GM12878 (cell line): ENCODE measurements at regions not wholly inside any gene's neighbourhood (a gene's known extent, or its start where the extent isn't known, plus 50 kb on each side); places are given as distances from the start of the nearest gene placed in this dataset.

ENCODE experiments used
- ATAC-seq: fragments of 200-7000 bp; cut with Tn5 transposase; 3 replicates; pipeline ENCODE4 v1.9.1; 2020; ENCODE audit warnings: mild to moderate bottlenecking, moderate library complexity
- BruUV-seq: library from RNA; stranded (reverse); fragments of 400-500 nt; replicated peaks from 2 replicates; lab custom pipeline; 2021; lab: Mats Ljungman, UMichigan
- CTCF ChIA-PET: fragments of 300-600 bp; sonication (Branson Sonifier 250); formaldehyde crosslinking; extraction: SDS; loops from one replicate; lab custom pipeline; 2021; ENCODE audit warnings: inconsistent platforms; lab: Yijun Ruan, JAX
- POLR2A ChIA-PET: fragments of 350-600 bp; formaldehyde crosslinking; extraction: SDS; loops from one replicate; lab custom pipeline; 2021; ENCODE audit warnings: inconsistent platforms; lab: Charles Lee
- RAD21 ChIA-PET: fragments of 300-600 bp; sonication (Branson Sonifier 250); formaldehyde crosslinking; loops from one replicate; lab custom pipeline; 2023; ENCODE audit warnings: antibody characterized with exemption; ENCODE audit not compliant: unreplicated experiment; lab: Charles Lee
- SMC1A ChIA-PET: fragments of 300-600 bp; sonication (Branson Sonifier 250); formaldehyde crosslinking; loops from one replicate; lab custom pipeline; 2023; ENCODE audit not compliant: unreplicated experiment, uncharacterized antibody; lab: Charles Lee
- DNase-seq: peaks from one replicate; pipeline ENCODE4 v3.0.0-alpha.2; 2011; ENCODE audit warnings: low read depth, low spot score
- FAIRE-seq: peaks from 3 replicates; lab custom pipeline; 2011; peaks lifted over from hg19 to GRCh38; lab: Jason Lieb, UNC
- H2AFZ ChIP-seq: 2 replicates; pipeline ENCODE4 v1.6.0; 2011; ENCODE audit warnings: low read depth, low read length, control low read depth; ENCODE audit not compliant: control insufficient read depth
- H3K27ac ChIP-seq: 2 replicates; pipeline ENCODE4 v1.5.1; 2011; ENCODE audit warnings: control low read depth; ENCODE audit not compliant: control insufficient read depth, insufficient read depth
- H3K27me3 ChIP-seq, 2 experiments: replicated peaks in 1 of 2; 2 replicates each; pipeline versions ENCODE4 v1.6.0 to v1.6.1; 2011; ENCODE audit warnings: low read length in 1 of 2; ENCODE audit not compliant: control insufficient read depth in 2 of 2, insufficient read depth in 2 of 2
- H3K36me3 ChIP-seq, 2 experiments: 2 replicates each; pipeline ENCODE4 v1.5.1; 2011; ENCODE audit warnings: low read length in 1 of 2; ENCODE audit not compliant: control insufficient read depth in 2 of 2, insufficient read depth in 2 of 2
- H3K4me1 ChIP-seq: 2 replicates; pipeline ENCODE4 v1.6.1; 2011; ENCODE audit warnings: mild to moderate bottlenecking, low read length, moderate library complexity, mixed read lengths; ENCODE audit not compliant: control insufficient read depth, insufficient read depth
- H3K4me2 ChIP-seq: 2 replicates; pipeline ENCODE4 v1.6.0; 2011; ENCODE audit warnings: control low read depth; ENCODE audit not compliant: control insufficient read depth, insufficient read depth
- H3K4me3 ChIP-seq: fragments of 200-600 bp; sonication (generic); 2 replicates; pipeline ENCODE4 v1.5.1; 2016
- H3K79me2 ChIP-seq: 2 replicates; pipeline ENCODE4 v1.6.0; 2011; ENCODE audit warnings: low read length; ENCODE audit not compliant: control insufficient read depth, insufficient read depth
- H3K9ac ChIP-seq: 2 replicates; pipeline ENCODE4 v1.8.0; 2011; ENCODE audit warnings: low read length, control low read depth, mixed read lengths; ENCODE audit not compliant: control insufficient read depth, insufficient read depth
- H3K9me3 ChIP-seq: replicated peaks from 3 replicates; pipeline ENCODE4 v1.5.1; 2011; ENCODE audit warnings: mild to moderate bottlenecking, low read length; ENCODE audit not compliant: control insufficient read depth, insufficient read depth
- H4K20me1 ChIP-seq: 2 replicates; pipeline ENCODE4 v1.6.0; 2011; ENCODE audit not compliant: control insufficient read depth, insufficient read depth
- BCL11A ChIP-seq: IDR thresholded peaks from 2 replicates; pipeline ENCODE4 v1.6.1; 2011; ENCODE audit warnings: low read depth, low read length
- CBX5 ChIP-seq: sonication (generic); IDR thresholded peaks from 2 replicates; pipeline ENCODE4 v1.6.1; 2016; ENCODE audit warnings: low read depth, moderate library complexity, mild to moderate bottlenecking, inconsistent platforms
- GATAD2B ChIP-seq: fragments of 450-650 bp; conservative IDR thresholded peaks from 2 replicates; pipeline ENCODE4 v1.6.1; 2017; ENCODE audit warnings: low read depth, mild to moderate bottlenecking, moderate library complexity
- SRF ChIP-seq, 2 experiments: IDR thresholded peaks; 2 replicates each; pipeline ENCODE4 v1.6.1; 2011; ENCODE audit warnings: low read depth in 2 of 2, low read length in 2 of 2, mild to moderate bottlenecking in 1 of 2, moderate library complexity in 1 of 2
- TAF1 ChIP-seq: IDR thresholded peaks from 2 replicates; pipeline ENCODE4 v1.6.1; 2011; ENCODE audit warnings: mild to moderate bottlenecking, low read depth, low read length, borderline replicate concordance
- TBL1XR1 ChIP-seq: IDR thresholded peaks from 2 replicates; pipeline ENCODE4 v1.6.1; 2012; ENCODE audit warnings: low read depth, low read length, improper control_type of control experiment
- ZNF217 ChIP-seq: fragments of 450-650 bp; IDR thresholded peaks from 2 replicates; pipeline ENCODE4 v1.6.1; 2017; ENCODE audit warnings: antibody characterized with exemption, mild to moderate bottlenecking
- ZNF274 ChIP-seq: IDR thresholded peaks from one replicate; pipeline ENCODE4 v1.8.0; 2011; ENCODE audit not compliant: insufficient read length, insufficient read depth
- WGBS: methylation state at CpG from one replicate; pipeline ENCODE4 v1.1.6; 2016; ENCODE audit warnings: low lambda C conversion rate; ENCODE audit not compliant: insufficient replicate concordance, insufficient coverage; ENCODE audit errors: missing lambda C conversion rate; 5-methylcytosine and 5-hydroxymethylcytosine counted together
- in situ Hi-C: fragments of 300-500 bp; cut with MboI; formaldehyde crosslinking; loops from 9 replicates; pipeline ENCODE4 v1.14.3; 2018; ENCODE audit warnings: mixed read lengths
- intact Hi-C: fragments of 100-400 bp; cut with micrococcal nuclease; formaldehyde crosslinking; loops from one replicate; pipeline ENCODE4 v1.14.2; 2022; ENCODE audit not compliant: unreplicated experiment
- TF ChIP-seq, protein P1 (sequence below): fragments of 150-350 bp; IDR thresholded peaks from 2 replicates; pipeline ENCODE4 v1.6.1; 2014; ENCODE audit warnings: mild to moderate bottlenecking, low read depth, low read length
- TF ChIP-seq, protein P2 (sequence below): IDR thresholded peaks from 2 replicates; pipeline ENCODE4 v1.6.1; 2012; ENCODE audit warnings: low read length, inconsistent platforms
- TF ChIP-seq, protein P3 (sequence below): fragments of 450-650 bp; formaldehyde crosslinking; IDR thresholded peaks from 2 replicates; pipeline ENCODE4 v1.4.0; 2022; ENCODE audit warnings: mild to moderate bottlenecking, moderate library complexity
- TF ChIP-seq, protein P4 (sequence below): fragments of 450-650 bp; formaldehyde crosslinking; IDR thresholded peaks from 2 replicates; pipeline ENCODE4 v1.4.0; 2020; ENCODE audit warnings: mild to moderate bottlenecking, moderate library complexity

DNA sequence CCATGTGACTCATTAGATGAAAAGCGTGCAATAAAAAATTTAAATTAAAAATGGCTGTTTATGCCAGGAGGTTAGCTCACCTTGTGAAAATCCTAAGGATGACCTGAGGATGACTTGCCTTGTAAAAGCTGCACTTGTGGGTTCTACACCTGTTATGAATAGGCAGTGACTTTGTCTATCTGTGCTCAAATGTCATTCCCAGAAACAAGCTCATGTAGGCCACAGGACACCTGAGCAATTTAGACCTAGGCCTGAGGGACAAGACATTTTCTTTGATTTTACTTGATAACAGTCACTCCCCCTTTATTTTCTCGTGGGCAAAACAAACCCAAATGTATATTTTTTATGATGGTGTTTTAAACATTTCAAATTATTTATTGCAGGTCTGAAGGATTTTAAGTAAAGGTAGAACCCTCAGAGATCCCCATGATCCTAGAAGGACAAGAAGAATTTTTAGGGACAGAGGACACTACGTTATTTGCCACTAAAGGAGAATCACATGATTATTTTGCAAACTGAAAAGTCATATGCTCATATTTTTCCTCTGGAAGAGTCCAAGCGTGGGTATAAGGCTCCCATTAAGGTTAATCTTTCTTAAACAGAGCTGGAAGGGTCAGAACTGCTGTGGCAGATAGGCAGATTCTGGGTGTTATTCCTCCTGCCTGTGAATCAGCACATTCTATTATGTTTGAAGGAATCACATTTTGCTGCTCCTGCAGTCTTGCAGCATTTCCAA, 277.5 kb upstream of the MAN1A1 start:
- SMC1A ChIA-PET: interaction anchor here (0.6 kb wide), 1 partner anchor 35 kb away, joined by 3 read pairs; no protein-coding TSS in a partner anchor
- POLR2A ChIA-PET: interaction anchor here (0.6 kb wide), 1 partner anchor 446 kb away, joined by 6 read pairs; no protein-coding TSS in a partner anchor

More for the DNA sequence above, 277.5 kb upstream of the MAN1A1 start:
- H3K4me2 ChIP-seq: no peak overlapping the region
- no peaks in the 10 kb centered on the region for H3K4me1 ChIP-seq
- CTCF ChIA-PET: interaction anchor here (0.7 kb wide), 1 partner anchor 502 kb away, joined by 3 read pairs; no protein-coding TSS in a partner anchor
- H3K4me3 ChIP-seq: no peak overlapping the region
- WGBS: 29% methylated on average over 4 of the region's 4 CpGs
- in situ Hi-C loops: no loop called here
- no peak for TF ChIP-seq SRF (IDR thresholded peaks at IDR 0.05; ENCODE audit: low read depth in 2 of 2, low read length in 2 of 2)
- TF ChIP-seq BCL11A: no peak
- TF ChIP-seq ZNF217: no peak
- TF ChIP-seq, protein P1, sequence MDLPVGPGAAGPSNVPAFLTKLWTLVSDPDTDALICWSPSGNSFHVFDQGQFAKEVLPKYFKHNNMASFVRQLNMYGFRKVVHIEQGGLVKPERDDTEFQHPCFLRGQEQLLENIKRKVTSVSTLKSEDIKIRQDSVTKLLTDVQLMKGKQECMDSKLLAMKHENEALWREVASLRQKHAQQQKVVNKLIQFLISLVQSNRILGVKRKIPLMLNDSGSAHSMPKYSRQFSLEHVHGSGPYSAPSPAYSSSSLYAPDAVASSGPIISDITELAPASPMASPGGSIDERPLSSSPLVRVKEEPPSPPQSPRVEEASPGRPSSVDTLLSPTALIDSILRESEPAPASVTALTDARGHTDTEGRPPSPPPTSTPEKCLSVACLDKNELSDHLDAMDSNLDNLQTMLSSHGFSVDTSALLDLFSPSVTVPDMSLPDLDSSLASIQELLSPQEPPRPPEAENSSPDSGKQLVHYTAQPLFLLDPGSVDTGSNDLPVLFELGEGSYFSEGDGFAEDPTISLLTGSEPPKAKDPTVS: no peak
- no peak for TF ChIP-seq GATAD2B
- TF ChIP-seq, protein P2, sequence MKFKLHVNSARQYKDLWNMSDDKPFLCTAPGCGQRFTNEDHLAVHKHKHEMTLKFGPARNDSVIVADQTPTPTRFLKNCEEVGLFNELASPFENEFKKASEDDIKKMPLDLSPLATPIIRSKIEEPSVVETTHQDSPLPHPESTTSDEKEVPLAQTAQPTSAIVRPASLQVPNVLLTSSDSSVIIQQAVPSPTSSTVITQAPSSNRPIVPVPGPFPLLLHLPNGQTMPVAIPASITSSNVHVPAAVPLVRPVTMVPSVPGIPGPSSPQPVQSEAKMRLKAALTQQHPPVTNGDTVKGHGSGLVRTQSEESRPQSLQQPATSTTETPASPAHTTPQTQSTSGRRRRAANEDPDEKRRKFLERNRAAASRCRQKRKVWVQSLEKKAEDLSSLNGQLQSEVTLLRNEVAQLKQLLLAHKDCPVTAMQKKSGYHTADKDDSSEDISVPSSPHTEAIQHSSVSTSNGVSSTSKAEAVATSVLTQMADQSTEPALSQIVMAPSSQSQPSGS: no peak
- TF ChIP-seq, protein P3, sequence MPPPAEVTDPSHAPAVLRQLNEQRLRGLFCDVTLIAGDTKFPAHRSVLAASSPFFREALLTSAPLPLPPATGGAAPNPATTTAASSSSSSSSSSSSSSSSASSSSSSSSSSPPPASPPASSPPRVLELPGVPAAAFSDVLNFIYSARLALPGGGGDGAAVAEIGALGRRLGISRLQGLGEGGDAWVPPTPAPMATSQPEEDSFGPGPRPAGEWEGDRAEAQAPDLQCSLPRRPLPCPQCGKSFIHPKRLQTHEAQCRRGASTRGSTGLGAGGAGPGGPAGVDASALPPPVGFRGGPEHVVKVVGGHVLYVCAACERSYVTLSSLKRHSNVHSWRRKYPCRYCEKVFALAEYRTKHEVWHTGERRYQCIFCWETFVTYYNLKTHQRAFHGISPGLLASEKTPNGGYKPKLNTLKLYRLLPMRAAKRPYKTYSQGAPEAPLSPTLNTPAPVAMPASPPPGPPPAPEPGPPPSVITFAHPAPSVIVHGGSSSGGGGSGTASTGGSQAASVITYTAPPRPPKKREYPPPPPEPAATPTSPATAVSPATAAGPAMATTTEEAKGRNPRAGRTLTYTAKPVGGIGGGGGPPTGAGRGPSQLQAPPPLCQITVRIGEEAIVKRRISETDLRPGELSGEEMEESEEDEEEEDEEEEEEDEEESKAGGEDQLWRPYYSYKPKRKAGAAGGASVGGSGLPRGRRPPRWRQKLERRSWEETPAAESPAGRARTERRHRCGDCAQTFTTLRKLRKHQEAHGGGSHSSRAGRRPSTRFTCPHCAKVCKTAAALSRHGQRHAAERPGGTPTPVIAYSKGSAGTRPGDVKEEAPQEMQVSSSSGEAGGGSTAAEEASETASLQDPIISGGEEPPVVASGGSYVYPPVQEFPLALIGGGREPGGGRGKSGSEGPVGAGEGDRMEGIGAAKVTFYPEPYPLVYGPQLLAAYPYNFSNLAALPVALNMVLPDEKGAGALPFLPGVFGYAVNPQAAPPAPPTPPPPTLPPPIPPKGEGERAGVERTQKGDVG: no peak
- no peak for TF ChIP-seq ZNF274
- TF ChIP-seq, protein P4, sequence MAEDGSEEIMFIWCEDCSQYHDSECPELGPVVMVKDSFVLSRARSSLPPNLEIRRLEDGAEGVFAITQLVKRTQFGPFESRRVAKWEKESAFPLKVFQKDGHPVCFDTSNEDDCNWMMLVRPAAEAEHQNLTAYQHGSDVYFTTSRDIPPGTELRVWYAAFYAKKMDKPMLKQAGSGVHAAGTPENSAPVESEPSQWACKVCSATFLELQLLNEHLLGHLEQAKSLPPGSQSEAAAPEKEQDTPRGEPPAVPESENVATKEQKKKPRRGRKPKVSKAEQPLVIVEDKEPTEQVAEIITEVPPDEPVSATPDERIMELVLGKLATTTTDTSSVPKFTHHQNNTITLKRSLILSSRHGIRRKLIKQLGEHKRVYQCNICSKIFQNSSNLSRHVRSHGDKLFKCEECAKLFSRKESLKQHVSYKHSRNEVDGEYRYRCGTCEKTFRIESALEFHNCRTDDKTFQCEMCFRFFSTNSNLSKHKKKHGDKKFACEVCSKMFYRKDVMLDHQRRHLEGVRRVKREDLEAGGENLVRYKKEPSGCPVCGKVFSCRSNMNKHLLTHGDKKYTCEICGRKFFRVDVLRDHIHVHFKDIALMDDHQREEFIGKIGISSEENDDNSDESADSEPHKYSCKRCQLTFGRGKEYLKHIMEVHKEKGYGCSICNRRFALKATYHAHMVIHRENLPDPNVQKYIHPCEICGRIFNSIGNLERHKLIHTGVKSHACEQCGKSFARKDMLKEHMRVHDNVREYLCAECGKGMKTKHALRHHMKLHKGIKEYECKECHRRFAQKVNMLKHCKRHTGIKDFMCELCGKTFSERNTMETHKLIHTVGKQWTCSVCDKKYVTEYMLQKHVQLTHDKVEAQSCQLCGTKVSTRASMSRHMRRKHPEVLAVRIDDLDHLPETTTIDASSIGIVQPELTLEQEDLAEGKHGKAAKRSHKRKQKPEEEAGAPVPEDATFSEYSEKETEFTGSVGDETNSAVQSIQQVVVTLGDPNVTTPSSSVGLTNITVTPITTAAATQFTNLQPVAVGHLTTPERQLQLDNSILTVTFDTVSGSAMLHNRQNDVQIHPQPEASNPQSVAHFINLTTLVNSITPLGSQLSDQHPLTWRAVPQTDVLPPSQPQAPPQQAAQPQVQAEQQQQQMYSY (CRISPR knock-in tag): no peak
- TF ChIP-seq TAF1: no peak
- no peak for TF ChIP-seq TBL1XR1
- no peak for TF ChIP-seq CBX5
- TF ChIP-seq, all 136 proteins: peak for 0
- H3K9ac ChIP-seq: no peak overlapping the region
- no TSS peak for BruUV-seq
- no peaks in the 10 kb centered on the region for H3K79me2 ChIP-seq
- no peaks in the 10 kb centered on the region; a peak in 1 of 4 replicates for H3K27me3 ChIP-seq
- no peaks in the 10 kb centered on the region for H4K20me1 ChIP-seq
- no peak overlapping the region for H2AFZ ChIP-seq
- intact Hi-C loops: no loop called here
- RAD21 ChIA-PET: no interaction called here
- H3K9me3 ChIP-seq: no peaks in the 10 kb centered on the region
- H3K36me3 ChIP-seq: no peaks in the 10 kb centered on the region
- ATAC-seq (no peak), DNase-seq (no peak), FAIRE-seq (no peak)
- H3K27ac ChIP-seq: no peak overlapping the region
